Loucy (cell line): ENCODE measurements at regions not wholly inside any gene's neighbourhood (a gene's known extent, or its start where the extent isn't known, plus 50 kb on each side); places are given as distances from the start of the nearest gene placed in this dataset.

Experiments
- H2AFZ ChIP-seq: fragments of 200-600 bp; sonication (generic); 2 replicates; pipeline ENCODE4 v1.6.0; 2016; ENCODE audit warnings: antibody characterized with exemption, mild to moderate bottlenecking, low read length, moderate library complexity
- H3F3A ChIP-seq: fragments of 200-600 bp; 2 replicates; pipeline ENCODE4 v1.6.0; 2016; ENCODE audit warnings: antibody characterized with exemption, low read depth, mild to moderate bottlenecking
- H3K27me3 ChIP-seq: fragments of 200-600 bp; sonication (generic); 2 replicates; pipeline ENCODE4 v1.6.1; 2014; ENCODE audit warnings: low read length, mild to moderate bottlenecking; ENCODE audit not compliant: insufficient read depth, poor library complexity, severe bottlenecking
- H3K36me3 ChIP-seq: fragments of 200-600 bp; sonication (generic); 2 replicates; pipeline ENCODE4 v1.6.1; 2016; ENCODE audit warnings: low read length; ENCODE audit not compliant: insufficient read depth
- H3K4me1 ChIP-seq: fragments of 200-600 bp; sonication (generic); 2 replicates; pipeline ENCODE4 v1.5.1; 2014; ENCODE audit warnings: low read length, mild to moderate bottlenecking; ENCODE audit not compliant: insufficient read depth, poor library complexity, severe bottlenecking
- H3K4me2 ChIP-seq: fragments of 200-600 bp; sonication (generic); 2 replicates; pipeline ENCODE4 v1.6.0; 2014; ENCODE audit warnings: antibody characterized with exemption, low read length, low read depth, mild to moderate bottlenecking; ENCODE audit not compliant: poor library complexity, severe bottlenecking
- H3K4me3 ChIP-seq: fragments of 200-600 bp; sonication (generic); 2 replicates; pipeline ENCODE4 v1.5.1; 2014; ENCODE audit warnings: low read length, mild to moderate bottlenecking, mixed read lengths; ENCODE audit not compliant: poor library complexity, severe bottlenecking
- H3K79me2 ChIP-seq: fragments of 200-600 bp; sonication (generic); 2 replicates; pipeline ENCODE4 v1.6.1; 2014; ENCODE audit warnings: low read length; ENCODE audit not compliant: insufficient read depth
- H3K9ac ChIP-seq: fragments of 200-600 bp; sonication (generic); 2 replicates; pipeline ENCODE4 v1.6.0; 2014; ENCODE audit warnings: mild to moderate bottlenecking, low read depth, low read length, moderate library complexity; ENCODE audit not compliant: poor library complexity, severe bottlenecking
- H3K9me2 ChIP-seq: fragments of 200-600 bp; sonication (generic); replicated peaks from 2 replicates; pipeline ENCODE4 v1.6.1; 2016; ENCODE audit warnings: low read depth, low read length, mixed read lengths
- H3K9me3 ChIP-seq: fragments of 200-600 bp; sonication (generic); 2 replicates; pipeline ENCODE4 v1.6.1; 2014; ENCODE audit warnings: mild to moderate bottlenecking, antibody characterized with exemption, low read length, low read depth; ENCODE audit not compliant: insufficient read depth
- H4K20me1 ChIP-seq: fragments of 200-600 bp; sonication (generic); 2 replicates; pipeline ENCODE4 v1.6.0; 2014; ENCODE audit warnings: antibody characterized with exemption, low read length, mild to moderate bottlenecking; ENCODE audit not compliant: insufficient read depth, poor library complexity, severe bottlenecking
- EZH2phosphoT487 ChIP-seq: fragments of 200-600 bp; IDR thresholded peaks from 2 replicates; pipeline ENCODE4 v1.6.1; 2018; ENCODE audit warnings: antibody characterized with exemption, mild to moderate bottlenecking, moderate library complexity, borderline replicate concordance
- TF ChIP-seq, protein P1 (sequence below): fragments of 200-600 bp; sonication (generic); conservative IDR thresholded peaks from 2 replicates; pipeline ENCODE4 v1.5.1; 2014; ENCODE audit warnings: mild to moderate bottlenecking, antibody characterized with exemption, low read length

DNA sequence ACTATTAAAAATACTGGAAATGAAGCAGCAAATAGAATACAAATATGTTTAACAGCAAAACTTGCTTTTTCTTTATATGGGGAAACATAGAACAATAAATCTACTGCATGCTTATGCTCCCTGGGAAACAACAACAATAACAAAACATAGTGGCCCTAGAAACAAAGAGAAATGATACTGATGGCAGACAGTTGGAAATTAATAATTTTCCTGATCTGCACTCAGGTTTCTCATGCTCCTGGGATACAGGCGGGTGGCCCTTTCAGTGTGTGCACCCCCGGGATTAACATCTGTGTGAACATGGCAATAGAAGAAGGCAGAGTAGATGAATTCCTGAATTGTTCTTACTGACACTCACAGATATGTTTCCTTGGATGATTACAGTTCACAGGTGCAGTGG, 209.2 kb upstream of the TBX18 start:
- Histone ChIP-seq H3K36me3 (no peaks in the 10 kb centered on the region), H3K9me3 (no peaks in the 10 kb centered on the region), H3F3A (no peaks in the 10 kb centered on the region), H2AFZ (no peak overlapping the region), H3K9me2 (no peaks in the 10 kb centered on the region), H3K27me3 (no peaks in the 10 kb centered on the region), H3K79me2 (no peaks in the 10 kb centered on the region), H3K4me3 (no peak overlapping the region), H4K20me1 (no peaks in the 10 kb centered on the region), H3K4me2 (no peak overlapping the region), H3K9ac (no peak overlapping the region), H3K4me1 (no peaks in the 10 kb centered on the region)
- TF ChIP-seq, protein P1, sequence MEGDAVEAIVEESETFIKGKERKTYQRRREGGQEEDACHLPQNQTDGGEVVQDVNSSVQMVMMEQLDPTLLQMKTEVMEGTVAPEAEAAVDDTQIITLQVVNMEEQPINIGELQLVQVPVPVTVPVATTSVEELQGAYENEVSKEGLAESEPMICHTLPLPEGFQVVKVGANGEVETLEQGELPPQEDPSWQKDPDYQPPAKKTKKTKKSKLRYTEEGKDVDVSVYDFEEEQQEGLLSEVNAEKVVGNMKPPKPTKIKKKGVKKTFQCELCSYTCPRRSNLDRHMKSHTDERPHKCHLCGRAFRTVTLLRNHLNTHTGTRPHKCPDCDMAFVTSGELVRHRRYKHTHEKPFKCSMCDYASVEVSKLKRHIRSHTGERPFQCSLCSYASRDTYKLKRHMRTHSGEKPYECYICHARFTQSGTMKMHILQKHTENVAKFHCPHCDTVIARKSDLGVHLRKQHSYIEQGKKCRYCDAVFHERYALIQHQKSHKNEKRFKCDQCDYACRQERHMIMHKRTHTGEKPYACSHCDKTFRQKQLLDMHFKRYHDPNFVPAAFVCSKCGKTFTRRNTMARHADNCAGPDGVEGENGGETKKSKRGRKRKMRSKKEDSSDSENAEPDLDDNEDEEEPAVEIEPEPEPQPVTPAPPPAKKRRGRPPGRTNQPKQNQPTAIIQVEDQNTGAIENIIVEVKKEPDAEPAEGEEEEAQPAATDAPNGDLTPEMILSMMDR: no peak
- no peak for TF ChIP-seq EZH2phosphoT487

DNA sequence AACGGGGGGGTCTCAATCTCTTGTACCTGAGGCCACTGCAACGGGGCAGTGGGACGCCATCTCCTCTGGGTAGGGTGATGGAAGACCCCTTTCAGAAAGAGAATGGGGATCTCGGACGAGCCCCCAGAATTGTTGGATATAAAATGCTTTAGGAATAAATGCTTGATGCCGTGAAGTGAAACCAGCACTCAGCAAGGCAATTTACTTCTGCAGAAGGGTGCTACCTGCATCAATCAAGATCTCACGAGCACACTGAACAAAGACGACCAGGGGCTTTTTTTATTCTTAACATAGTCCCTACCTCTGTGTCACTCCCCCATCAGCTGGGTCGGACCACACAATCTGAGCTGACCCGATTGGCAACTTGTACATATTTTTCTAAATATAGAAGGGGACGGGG, 203.6 kb upstream of the TBX18 start:
- H2AFZ ChIP-seq: no peak overlapping the region
- H3K79me2 ChIP-seq: no peaks in the 10 kb centered on the region
- H3K9me2 ChIP-seq: no peaks in the 10 kb centered on the region
- H3K4me2 ChIP-seq: no peak overlapping the region
- H3K27me3 ChIP-seq: no peaks in the 10 kb centered on the region
- no peaks in the 10 kb centered on the region for H3K36me3 ChIP-seq
- no peak overlapping the region for H3K9ac ChIP-seq
- TF ChIP-seq EZH2phosphoT487: no peak
- TF ChIP-seq, protein P1: no peak
- no peaks in the 10 kb centered on the region; the same call in 1 of the 2 replicates for H3K9me3 ChIP-seq
- H3F3A ChIP-seq: no peaks in the 10 kb centered on the region
- no peak overlapping the region for H3K4me3 ChIP-seq
- H3K4me1 ChIP-seq: no peaks in the 10 kb centered on the region
- H4K20me1 ChIP-seq: no peaks in the 10 kb centered on the region

DNA sequence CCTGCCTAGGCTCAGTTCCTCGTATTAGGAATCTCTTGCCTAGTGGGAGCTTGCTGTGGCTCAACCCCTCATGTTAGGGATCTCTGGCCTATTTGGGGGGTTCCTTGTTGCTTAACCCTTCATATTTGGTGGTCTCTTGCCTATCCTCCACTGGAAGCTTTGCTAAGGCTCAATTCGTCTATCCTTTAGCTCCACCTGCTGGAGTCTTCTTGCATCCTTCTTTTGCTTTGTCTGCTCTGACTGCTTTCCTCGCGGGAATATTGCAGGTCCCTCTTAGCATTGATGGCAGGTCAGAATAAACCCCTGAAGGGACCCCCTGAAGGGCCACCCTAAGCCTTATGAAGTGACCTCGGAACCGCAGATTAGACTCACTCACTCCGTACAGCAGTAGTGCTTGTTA, 203.0 kb upstream of the TBX18 start:
- no peaks in the 10 kb centered on the region for H3F3A ChIP-seq
- no peaks in the 10 kb centered on the region for H3K9me2 ChIP-seq
- H3K36me3 ChIP-seq: no peaks in the 10 kb centered on the region
- H3K9me3 ChIP-seq: no peaks in the 10 kb centered on the region; the same call in 1 of the 2 replicates
- H3K27me3 ChIP-seq: no peaks in the 10 kb centered on the region
- H3K4me3 ChIP-seq: no peak overlapping the region
- H4K20me1 ChIP-seq: no peaks in the 10 kb centered on the region
- TF ChIP-seq, protein P1: peak; percentile 90
- TF ChIP-seq EZH2phosphoT487: no peak
- no peak overlapping the region for H3K9ac ChIP-seq
- H2AFZ ChIP-seq: no peak overlapping the region
- H3K4me2 ChIP-seq: no peak overlapping the region
- no peaks in the 10 kb centered on the region for H3K4me1 ChIP-seq
- H3K79me2 ChIP-seq: no peaks in the 10 kb centered on the region
